Mesodermal cell (in vitro differentiated cells): ENCODE measurements at regions not wholly inside any gene's neighbourhood (a gene's known extent, or its start where the extent isn't known, plus 50 kb on each side); places are given as distances from the start of the nearest gene placed in this dataset.

Experiments used
- H3K27ac ChIP-seq: 2 replicates; pipeline ENCODE4 v1.7.0; 2013; ENCODE audit warnings: mild to moderate bottlenecking, low read depth, low read length, moderate library complexity; ENCODE audit not compliant: severe bottlenecking
- H3K36me3 ChIP-seq: 2 replicates; pipeline ENCODE4 v1.7.1; 2013; ENCODE audit warnings: mild to moderate bottlenecking, low read length, moderate library complexity; ENCODE audit not compliant: control insufficient read depth, insufficient read depth
- H3K4me1 ChIP-seq: one replicate; pipeline ENCODE4 v1.7.1; 2013; ENCODE audit warnings: mild to moderate bottlenecking, low read length; ENCODE audit not compliant: insufficient read depth, control insufficient read depth, poor library complexity, severe bottlenecking
- H3K4me3 ChIP-seq: 2 replicates; pipeline ENCODE4 v1.7.0; 2013; ENCODE audit warnings: low read length, control low read depth, mild to moderate bottlenecking; ENCODE audit not compliant: insufficient read depth, poor library complexity, severe bottlenecking; ENCODE audit errors: extremely low read depth
- H3K9me3 ChIP-seq: 2 replicates; pipeline ENCODE4 v1.7.1; 2013; ENCODE audit warnings: mild to moderate bottlenecking, low read length, moderate library complexity; ENCODE audit not compliant: control insufficient read depth
- WGBS, 2 experiments: methylation state at CpG; one replicate each; pipeline ENCODE4 v1.1.5; 2013; ENCODE audit warnings: missing lambda C conversion rate in 2 of 2; ENCODE audit not compliant: insufficient coverage in 2 of 2; 5-methylcytosine and 5-hydroxymethylcytosine counted together

DNA sequence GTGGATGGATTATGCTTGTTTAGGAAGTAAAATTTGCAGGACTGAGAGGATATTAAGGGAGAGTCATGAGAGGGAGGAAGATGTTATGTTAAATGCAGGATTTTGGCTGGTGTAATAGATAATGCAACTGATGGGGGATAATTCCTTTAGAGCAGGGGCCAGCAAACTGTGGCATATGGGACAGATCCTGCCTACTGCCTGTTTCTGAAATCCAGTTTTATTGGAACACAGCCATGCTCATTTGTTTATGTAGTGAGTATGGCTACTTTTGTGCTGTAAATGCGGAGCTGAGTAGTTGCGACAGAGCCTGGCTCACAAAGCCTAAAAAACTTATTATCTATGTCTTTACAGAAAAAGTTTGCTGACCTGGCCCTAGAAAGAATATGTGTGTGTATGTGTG is 66.6 kb upstream of the MPPED2 start:
- no peaks in the 10 kb centered on the region for H3K36me3 ChIP-seq
- no peaks in the 10 kb centered on the region for H3K4me1 ChIP-seq
- H3K9me3 ChIP-seq: no peaks in the 10 kb centered on the region
- H3K4me3 ChIP-seq: no peak overlapping the region
- WGBS, 2 experiments: no CpG with 5 or more reads among the region's 2 CpGs
- H3K27ac ChIP-seq: no peak overlapping the region

DNA sequence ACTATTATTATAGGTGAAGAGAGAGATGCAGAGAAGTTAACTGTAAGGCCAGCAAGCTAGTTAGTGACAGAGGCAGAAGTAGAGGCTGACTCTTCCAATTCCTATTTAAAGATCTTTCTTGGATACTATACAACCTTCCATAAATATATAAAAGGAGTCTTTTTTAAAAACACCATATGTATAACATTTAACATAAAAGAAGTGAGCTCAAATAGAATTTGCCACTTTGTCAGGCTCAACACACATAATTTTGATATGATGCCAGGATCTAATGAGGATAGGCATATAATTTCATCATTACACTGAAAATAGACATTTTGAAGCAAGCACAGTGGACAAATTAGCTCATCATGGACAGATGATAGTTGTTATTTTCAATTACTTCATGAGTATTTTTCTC is 64.1 kb upstream of the MPPED2 start:
- H3K27ac ChIP-seq: no peak overlapping the region
- H3K9me3 ChIP-seq: no peaks in the 10 kb centered on the region
- H3K4me1 ChIP-seq: no peaks in the 10 kb centered on the region
- no peak overlapping the region for H3K4me3 ChIP-seq
- no peaks in the 10 kb centered on the region for H3K36me3 ChIP-seq
